ENCODE measurements at regions not wholly inside any gene's neighbourhood (a gene's known extent, or its start where the extent isn't known, plus 50 kb on each side); places are given as distances from the start of the nearest gene placed in this dataset.

DNA sequence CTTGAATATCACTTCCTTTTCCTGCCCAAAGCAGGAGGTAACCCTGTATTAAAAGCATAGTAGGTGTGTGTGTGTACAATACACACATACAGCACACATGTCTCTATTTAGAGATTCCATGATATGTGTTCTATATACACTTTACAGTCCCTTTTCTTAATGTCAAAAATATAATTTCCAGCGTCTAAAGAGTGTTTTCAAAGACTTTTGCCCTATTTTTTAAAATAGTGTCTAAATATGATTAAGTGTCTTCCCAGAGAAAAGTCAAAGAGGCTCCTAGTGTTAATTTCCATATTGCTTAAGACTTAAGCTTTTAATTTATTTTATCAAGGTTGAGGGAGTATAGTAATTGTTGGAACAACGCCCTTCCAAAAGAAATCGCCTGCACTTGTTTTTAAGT, 420.3 kb upstream of the POU3F3 start (continued):
- TF ChIP-seq, protein P1, sequence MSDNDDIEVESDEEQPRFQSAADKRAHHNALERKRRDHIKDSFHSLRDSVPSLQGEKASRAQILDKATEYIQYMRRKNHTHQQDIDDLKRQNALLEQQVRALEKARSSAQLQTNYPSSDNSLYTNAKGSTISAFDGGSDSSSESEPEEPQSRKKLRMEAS (IDR thresholded peaks at IDR 0.05): no peak
- TF ChIP-seq, protein P2, sequence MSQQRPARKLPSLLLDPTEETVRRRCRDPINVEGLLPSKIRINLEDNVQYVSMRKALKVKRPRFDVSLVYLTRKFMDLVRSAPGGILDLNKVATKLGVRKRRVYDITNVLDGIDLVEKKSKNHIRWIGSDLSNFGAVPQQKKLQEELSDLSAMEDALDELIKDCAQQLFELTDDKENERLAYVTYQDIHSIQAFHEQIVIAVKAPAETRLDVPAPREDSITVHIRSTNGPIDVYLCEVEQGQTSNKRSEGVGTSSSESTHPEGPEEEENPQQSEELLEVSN (IDR thresholded peaks at IDR 0.05): no peak
- TF ChIP-seq FOSL1 (IDR thresholded peaks at IDR 0.05; ENCODE audit: insufficient read depth, low read depth, low read length): no peak
- TF ChIP-seq JUN (IDR thresholded peaks at IDR 0.05; ENCODE audit: low read depth, low read length): no peak

All from H1 (cell line).